ENCODE measurements at regions not wholly inside any gene's neighbourhood (a gene's known extent, or its start where the extent isn't known, plus 50 kb on each side); places are given as distances from the start of the nearest gene placed in this dataset.

GRCh38 chr4:24675721-24676389 lies 91.5 kb upstream of the DHX15 start:
- H3K4me1 Mint-ChIP-seq: no peaks in the 10 kb centered on the region
- H3K27me3 Mint-ChIP-seq: peaks cover 11% of the 10 kb centered on the region
- no peak overlapping the region for H3K4me3 Mint-ChIP-seq
- ChIA-PET POLR2A (no interaction called here), CTCF (no interaction called here)
- H3K27ac Mint-ChIP-seq: no peak overlapping the region
- no peaks in the 10 kb centered on the region for H3K36me3 Mint-ChIP-seq (ENCODE audit: low read depth)
- no peak for DNase-seq
- H3K9me3 Mint-ChIP-seq: no peaks in the 10 kb centered on the region

DNA sequence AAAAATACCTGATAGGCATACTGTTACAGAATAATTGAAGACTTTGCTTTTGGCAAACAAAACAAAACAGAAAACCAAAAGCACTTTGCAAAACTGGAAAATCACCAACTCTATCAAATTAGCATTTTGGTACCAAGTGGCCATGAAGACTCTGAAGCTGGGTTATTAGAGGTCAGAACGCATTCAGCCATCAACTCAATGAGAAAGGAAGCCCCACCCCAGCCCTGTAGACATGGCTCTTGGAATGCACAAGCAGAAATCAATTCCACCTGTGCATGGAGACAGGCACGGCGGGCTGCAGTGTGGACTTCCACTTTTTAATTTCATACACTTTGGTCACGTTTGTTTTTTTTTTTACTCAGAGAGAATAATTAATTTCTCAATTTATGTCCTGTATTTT lies 93.6 kb upstream of the DHX15 start:
- no peak overlapping the region for H3K4me3 Mint-ChIP-seq
- no peaks in the 10 kb centered on the region for H3K36me3 Mint-ChIP-seq (ENCODE audit: low read depth)
- no peak overlapping the region for H3K27ac Mint-ChIP-seq
- no peaks in the 10 kb centered on the region for H3K9me3 Mint-ChIP-seq
- ChIA-PET CTCF (no interaction called here), POLR2A (no interaction called here)
- peaks cover 23% of the 10 kb centered on the region for H3K27me3 Mint-ChIP-seq
- DNase-seq: no peak
- H3K4me1 Mint-ChIP-seq: no peaks in the 10 kb centered on the region

- no peak for DNase-seq
- H3K36me3 Mint-ChIP-seq (ENCODE audit: low read depth): no peaks in the 10 kb centered on the region
- no peaks in the 10 kb centered on the region for H3K9me3 Mint-ChIP-seq
- H3K4me1 Mint-ChIP-seq: no peaks in the 10 kb centered on the region
- no peak overlapping the region for H3K4me3 Mint-ChIP-seq
- no peak overlapping the region for H3K27ac Mint-ChIP-seq
- peaks cover 23% of the 10 kb centered on the region for H3K27me3 Mint-ChIP-seq
- ChIA-PET POLR2A (no interaction called here), CTCF (interaction anchor here (0.6 kb wide), 1 partner anchor 23 kb away, joined by 3 read pairs; no protein-coding TSS in a partner anchor)
Measured at GRCh38 chr4:24680746-24681448, 96.5 kb upstream of the DHX15 start.

- ChIA-PET POLR2A (no interaction called here), CTCF (interaction anchor here (0.5 kb wide), 1 partner anchor 42 kb away, joined by 3 read pairs; no protein-coding TSS in a partner anchor)
- H3K9me3 Mint-ChIP-seq: no peaks in the 10 kb centered on the region
- no peak overlapping the region for H3K4me3 Mint-ChIP-seq
- H3K27ac Mint-ChIP-seq: no peak overlapping the region
- no peaks in the 10 kb centered on the region for H3K36me3 Mint-ChIP-seq (ENCODE audit: low read depth)
- no peak for DNase-seq
- H3K27me3 Mint-ChIP-seq: peaks cover 20% of the 10 kb centered on the region
- H3K4me1 Mint-ChIP-seq: no peaks in the 10 kb centered on the region
Measured at GRCh38 chr4:24683116-24683515, 98.8 kb upstream of the DHX15 start.

DNA sequence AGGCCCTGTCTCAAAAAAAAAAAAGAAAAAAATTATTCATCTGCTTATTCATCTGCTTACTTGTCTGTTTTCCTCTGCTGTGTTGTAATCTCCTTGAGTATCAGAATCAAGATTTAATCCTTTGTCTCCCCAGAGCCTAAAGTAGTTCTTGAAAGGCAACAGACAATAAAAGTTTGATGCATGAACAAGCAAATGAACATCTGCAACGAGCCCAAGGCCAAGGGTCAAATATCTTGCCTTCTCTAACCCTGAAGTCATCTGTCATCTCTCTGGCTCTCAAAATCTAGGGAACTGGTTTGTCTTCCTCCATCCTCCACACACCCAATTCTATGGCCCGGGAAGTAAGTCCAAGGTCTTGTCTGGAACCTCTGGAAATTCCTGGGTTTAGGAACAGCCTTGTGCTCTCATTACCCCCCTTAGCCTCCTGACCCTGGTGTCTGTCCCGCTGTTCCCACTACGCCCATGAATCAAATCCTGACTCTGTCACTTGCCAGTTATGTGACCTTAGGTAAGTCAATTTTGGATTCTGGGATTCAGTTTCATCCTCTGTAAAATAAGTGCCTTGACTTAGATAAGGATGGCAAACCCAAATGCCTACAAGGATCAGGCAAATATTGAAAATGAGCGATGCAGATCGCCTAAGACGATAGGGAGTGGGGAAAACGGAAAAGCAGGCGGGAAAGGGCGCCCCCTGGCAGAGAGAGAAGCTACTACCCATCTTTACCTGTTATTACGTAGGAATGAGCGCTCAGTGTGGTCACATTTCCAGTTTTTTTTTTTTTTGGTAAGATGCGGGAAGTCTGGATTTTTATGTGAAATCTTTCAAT lies 102.7 kb upstream of the DHX15 start:
- H3K27me3 Mint-ChIP-seq: peaks cover 3% of the 10 kb centered on the region
- no peaks in the 10 kb centered on the region for H3K36me3 Mint-ChIP-seq (ENCODE audit: low read depth)
- H3K9me3 Mint-ChIP-seq: no peaks in the 10 kb centered on the region
- H3K27ac Mint-ChIP-seq: no peak overlapping the region
- H3K4me1 Mint-ChIP-seq: no peaks in the 10 kb centered on the region
- CTCF ChIA-PET: no interaction called here
- DNase-seq: peak; percentile 12
- no peak overlapping the region for H3K4me3 Mint-ChIP-seq
- POLR2A ChIA-PET: interaction anchor here (0.7 kb wide), 1 partner anchor 26 kb away, joined by 5 read pairs; no protein-coding TSS in a partner anchor

DNA sequence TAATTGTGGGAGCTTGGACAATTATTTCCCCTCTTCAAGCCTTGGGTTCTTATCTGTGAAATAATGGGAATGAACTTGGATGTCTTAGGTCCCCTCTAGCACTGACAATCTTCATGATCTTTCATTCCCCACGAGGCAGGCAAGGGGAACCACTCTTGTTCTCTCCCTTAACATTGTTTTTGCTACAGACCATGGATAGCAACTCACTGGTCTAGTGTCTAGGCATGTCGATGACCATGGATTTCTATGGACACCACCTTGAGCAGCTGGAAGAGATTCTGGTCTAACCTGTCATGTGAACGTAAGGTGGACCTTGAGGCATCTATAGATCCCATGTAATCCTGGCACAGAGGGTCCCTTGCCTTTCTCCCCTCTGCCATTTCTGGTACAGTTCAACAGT lies 104.1 kb upstream of the DHX15 start:
- Mint-ChIP-seq H3K27me3 (no peaks in the 10 kb centered on the region), H3K4me3 (no peak overlapping the region), H3K9me3 (no peaks in the 10 kb centered on the region), H3K27ac (no peak overlapping the region), H3K36me3 (ENCODE audit: low read depth) (no peaks in the 10 kb centered on the region), H3K4me1 (no peaks in the 10 kb centered on the region)
- ChIA-PET POLR2A (no interaction called here), CTCF (no interaction called here)
- no peak for DNase-seq

DNA sequence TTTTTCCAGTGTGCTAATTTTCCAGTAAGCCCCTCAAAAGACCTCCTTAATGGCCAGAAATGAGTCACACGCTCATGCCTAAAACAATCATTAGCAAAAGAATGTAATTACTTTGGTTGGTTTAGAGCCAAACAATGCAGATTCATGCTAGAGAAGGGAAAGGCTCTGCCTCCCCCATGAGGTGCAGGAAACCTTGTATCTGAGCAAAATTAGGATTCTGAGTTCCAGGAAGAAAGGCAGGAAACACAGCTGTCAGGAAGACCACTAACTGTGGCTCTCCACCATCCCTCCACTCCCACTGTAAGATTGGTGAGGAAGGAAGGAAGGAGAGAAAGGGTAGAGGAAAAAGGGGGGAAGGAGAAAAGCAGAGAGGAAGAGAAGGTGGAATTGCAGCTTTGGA lies 104.9 kb upstream of the DHX15 start:
- Mint-ChIP-seq H3K9me3 (no peaks in the 10 kb centered on the region), H3K36me3 (ENCODE audit: low read depth) (no peaks in the 10 kb centered on the region), H3K4me1 (no peaks in the 10 kb centered on the region), H3K27ac (no peak overlapping the region), H3K27me3 (no peaks in the 10 kb centered on the region), H3K4me3 (no peak overlapping the region)
- no peak for DNase-seq
- ChIA-PET POLR2A (no interaction called here), CTCF (no interaction called here)

- CTCF ChIA-PET: no interaction called here
- no peaks in the 10 kb centered on the region for H3K36me3 Mint-ChIP-seq (ENCODE audit: low read depth)
- H3K27ac Mint-ChIP-seq: no peak overlapping the region
- DNase-seq: no peak
- no peak overlapping the region for H3K4me3 Mint-ChIP-seq
- H3K4me1 Mint-ChIP-seq: no peaks in the 10 kb centered on the region
- no peaks in the 10 kb centered on the region for H3K9me3 Mint-ChIP-seq
- no peaks in the 10 kb centered on the region for H3K27me3 Mint-ChIP-seq
- POLR2A ChIA-PET: no interaction called here
Measured at GRCh38 chr4:24690436-24690835, 104.9 kb upstream of the SOD3 start.

- Mint-ChIP-seq H3K36me3 (ENCODE audit: low read depth) (no peaks in the 10 kb centered on the region), H3K9me3 (no peaks in the 10 kb centered on the region), H3K27ac (no peak overlapping the region), H3K27me3 (no peaks in the 10 kb centered on the region), H3K4me1 (no peaks in the 10 kb centered on the region), H3K4me3 (no peak overlapping the region)
- DNase-seq: no peak
- ChIA-PET CTCF (no interaction called here), POLR2A (no interaction called here)
Measured at GRCh38 chr4:24693636-24694035, 101.7 kb upstream of the SOD3 start.

GRCh38 chr4:24700118-24700517 lies 95.3 kb upstream of the SOD3 start:
- no peaks in the 10 kb centered on the region for H3K4me1 Mint-ChIP-seq
- H3K27ac Mint-ChIP-seq: no peak overlapping the region
- H3K9me3 Mint-ChIP-seq: no peaks in the 10 kb centered on the region
- ChIA-PET CTCF (no interaction called here), POLR2A (no interaction called here)
- DNase-seq: no peak
- H3K27me3 Mint-ChIP-seq: no peaks in the 10 kb centered on the region
- H3K36me3 Mint-ChIP-seq (ENCODE audit: low read depth): no peaks in the 10 kb centered on the region
- no peak overlapping the region for H3K4me3 Mint-ChIP-seq

- H3K36me3 Mint-ChIP-seq (ENCODE audit: low read depth): no peaks in the 10 kb centered on the region
- no peaks in the 10 kb centered on the region for H3K9me3 Mint-ChIP-seq
- no peaks in the 10 kb centered on the region for H3K27me3 Mint-ChIP-seq
- POLR2A ChIA-PET: no interaction called here
- DNase-seq: no peak
- H3K4me3 Mint-ChIP-seq: no peak overlapping the region
- no peaks in the 10 kb centered on the region for H3K4me1 Mint-ChIP-seq
- CTCF ChIA-PET: no interaction called here
- no peak overlapping the region for H3K27ac Mint-ChIP-seq
Measured at GRCh38 chr4:24701683-24702082, 93.7 kb upstream of the SOD3 start.

DNA sequence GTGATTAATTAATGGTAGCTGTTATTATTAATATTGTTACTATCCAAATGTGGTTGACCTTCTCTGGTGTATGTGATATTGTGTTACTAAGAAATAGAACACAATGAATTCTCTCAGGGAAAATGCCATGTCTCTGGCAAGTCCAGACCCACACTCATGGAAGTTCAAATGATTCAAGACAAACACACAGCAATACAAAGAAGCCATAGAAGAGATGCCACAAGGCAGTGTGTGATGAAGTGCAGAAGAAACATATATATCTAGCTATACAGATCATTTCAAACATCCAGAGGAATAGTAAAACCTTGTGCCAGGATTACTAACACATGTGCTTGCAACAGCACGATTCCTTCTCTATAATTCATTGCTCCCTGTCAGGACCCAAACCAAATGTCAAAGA lies 93.1 kb upstream of the SOD3 start:
- H3K27me3 Mint-ChIP-seq: no peaks in the 10 kb centered on the region
- H3K36me3 Mint-ChIP-seq (ENCODE audit: low read depth): no peaks in the 10 kb centered on the region
- no peaks in the 10 kb centered on the region for H3K4me1 Mint-ChIP-seq
- no peak overlapping the region for H3K27ac Mint-ChIP-seq
- DNase-seq: no peak
- CTCF ChIA-PET: interaction anchor here (0.5 kb wide), 1 partner anchor 1999 kb away, joined by 3 read pairs; no protein-coding TSS in a partner anchor
- no peak overlapping the region for H3K4me3 Mint-ChIP-seq
- POLR2A ChIA-PET: no interaction called here
- H3K9me3 Mint-ChIP-seq: no peaks in the 10 kb centered on the region

- H3K27ac Mint-ChIP-seq: no peak overlapping the region
- no peak for DNase-seq
- H3K4me3 Mint-ChIP-seq: no peak overlapping the region
- CTCF ChIA-PET: no interaction called here
- POLR2A ChIA-PET: no interaction called here
- no peaks in the 10 kb centered on the region for H3K36me3 Mint-ChIP-seq (ENCODE audit: low read depth)
- H3K4me1 Mint-ChIP-seq: no peaks in the 10 kb centered on the region
- no peaks in the 10 kb centered on the region for H3K27me3 Mint-ChIP-seq
- H3K9me3 Mint-ChIP-seq: no peaks in the 10 kb centered on the region
Measured at GRCh38 chr4:24703298-24703697, 92.1 kb upstream of the SOD3 start.

Data from activated CD4-positive, alpha-beta T cell treated with anti-CD3 and anti-CD28 coated beads, Interleukin-2, amount 10 ng/mL, durations not matched to agents 7 days and 5 days (primary cell).